PC-9 (cell line): ENCODE measurements at regions not wholly inside any gene's neighbourhood (a gene's known extent, or its start where the extent isn't known, plus 50 kb on each side); places are given as distances from the start of the nearest gene placed in this dataset.

Source experiments
- EZH2 ChIP-seq: fragments of 200-600 bp; sonication (generic); IDR thresholded peaks from 2 replicates; pipeline ENCODE4 v1.8.0; 2017; ENCODE audit warnings: antibody characterized with exemption, low read depth
- TF ChIP-seq, protein P1 (sequence below): fragments of 200-600 bp; sonication (generic); conservative IDR thresholded peaks from 2 replicates; pipeline ENCODE4 v1.6.1; 2017; ENCODE audit warnings: mixed run types, antibody characterized with exemption, mild to moderate bottlenecking, moderate library complexity

GRCh38 chr12:105748806-105749600 lies 389.8 kb downstream of the NUAK1 start:
- no peak for TF ChIP-seq EZH2
- TF ChIP-seq, protein P1, sequence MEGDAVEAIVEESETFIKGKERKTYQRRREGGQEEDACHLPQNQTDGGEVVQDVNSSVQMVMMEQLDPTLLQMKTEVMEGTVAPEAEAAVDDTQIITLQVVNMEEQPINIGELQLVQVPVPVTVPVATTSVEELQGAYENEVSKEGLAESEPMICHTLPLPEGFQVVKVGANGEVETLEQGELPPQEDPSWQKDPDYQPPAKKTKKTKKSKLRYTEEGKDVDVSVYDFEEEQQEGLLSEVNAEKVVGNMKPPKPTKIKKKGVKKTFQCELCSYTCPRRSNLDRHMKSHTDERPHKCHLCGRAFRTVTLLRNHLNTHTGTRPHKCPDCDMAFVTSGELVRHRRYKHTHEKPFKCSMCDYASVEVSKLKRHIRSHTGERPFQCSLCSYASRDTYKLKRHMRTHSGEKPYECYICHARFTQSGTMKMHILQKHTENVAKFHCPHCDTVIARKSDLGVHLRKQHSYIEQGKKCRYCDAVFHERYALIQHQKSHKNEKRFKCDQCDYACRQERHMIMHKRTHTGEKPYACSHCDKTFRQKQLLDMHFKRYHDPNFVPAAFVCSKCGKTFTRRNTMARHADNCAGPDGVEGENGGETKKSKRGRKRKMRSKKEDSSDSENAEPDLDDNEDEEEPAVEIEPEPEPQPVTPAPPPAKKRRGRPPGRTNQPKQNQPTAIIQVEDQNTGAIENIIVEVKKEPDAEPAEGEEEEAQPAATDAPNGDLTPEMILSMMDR, result no peak
